Keratinocyte (primary cell): ENCODE measurements at regions not wholly inside any gene's neighbourhood (a gene's known extent, or its start where the extent isn't known, plus 50 kb on each side); places are given as distances from the start of the nearest gene placed in this dataset.

ENCODE experiments used
- DNase-seq: peaks from one replicate; pipeline ENCODE4 v3.0.0-alpha.2; 2011; ENCODE audit warnings: low read depth, missing footprints, low spot score
- FAIRE-seq: peaks from 2 replicates; lab custom pipeline; 2011; peaks lifted over from hg19 to GRCh38; lab: Jason Lieb, UNC
- H2AFZ ChIP-seq: 2 replicates; pipeline ENCODE4 v1.6.0; 2012; ENCODE audit warnings: low read length, control low read depth, inconsistent platforms; ENCODE audit not compliant: control insufficient read depth
- H3K27ac ChIP-seq: 2 replicates; pipeline ENCODE4 v1.5.1; 2011; ENCODE audit warnings: low read length; ENCODE audit not compliant: control insufficient read depth, insufficient read depth
- H3K27me3 ChIP-seq: 3 replicates; pipeline ENCODE4 v1.6.0; 2011; ENCODE audit warnings: low read length; ENCODE audit not compliant: control insufficient read depth, insufficient read depth; ENCODE audit errors: extremely low read depth
- H3K36me3 ChIP-seq, 2 experiments: 2 replicates in 1 of 2; 3 replicates in 1 of 2; pipeline ENCODE4 v1.5.1; 2011; ENCODE audit warnings: low read length in 2 of 2, mild to moderate bottlenecking in 1 of 2; ENCODE audit not compliant: control insufficient read depth in 2 of 2, insufficient read depth in 2 of 2; ENCODE audit errors: extremely low read depth in 1 of 2
- H3K4me1 ChIP-seq: 3 replicates; pipeline ENCODE4 v1.5.1; 2011; ENCODE audit warnings: low read length; ENCODE audit not compliant: control insufficient read depth, insufficient read depth; ENCODE audit errors: extremely low read depth
- H3K4me2 ChIP-seq: 3 replicates; pipeline ENCODE4 v1.6.0; 2011; ENCODE audit warnings: low read depth, low read length; ENCODE audit not compliant: control insufficient read depth, insufficient read depth; ENCODE audit errors: extremely low read depth
- H3K4me3 ChIP-seq, 3 experiments: fragments of 200-600 bp in 1 of 3; sonication (generic) in 1 of 3; 2 replicates in 2 of 3; 3 replicates in 1 of 3; pipeline ENCODE4 v1.5.1; 2011 to 2016; ENCODE audit warnings: low read length in 3 of 3, mild to moderate bottlenecking in 3 of 3, control low read depth in 2 of 3, inconsistent platforms in 1 of 3, low read depth in 1 of 3, mixed read lengths in 1 of 3, mixed run types in 1 of 3, moderate library complexity in 1 of 3; ENCODE audit not compliant: control insufficient read depth in 2 of 3, insufficient read depth in 2 of 3; ENCODE audit errors: extremely low read depth in 1 of 3
- H3K79me2 ChIP-seq: 2 replicates; pipeline ENCODE4 v1.6.0; 2012; ENCODE audit warnings: low read length; ENCODE audit not compliant: control insufficient read depth, insufficient read depth
- H3K9ac ChIP-seq: 3 replicates; pipeline ENCODE4 v1.6.0; 2011; ENCODE audit warnings: low read length; ENCODE audit not compliant: control insufficient read depth, insufficient read depth; ENCODE audit errors: extremely low read depth
- H3K9me1 ChIP-seq: 3 replicates; pipeline ENCODE4 v1.6.0; 2011; ENCODE audit warnings: low read length; ENCODE audit not compliant: control insufficient read depth, insufficient read depth; ENCODE audit errors: extremely low read depth
- H3K9me3 ChIP-seq: 2 replicates; pipeline ENCODE4 v1.5.1; 2012; ENCODE audit warnings: low read depth, low read length; ENCODE audit not compliant: control insufficient read depth
- H4K20me1 ChIP-seq: 3 replicates; pipeline ENCODE4 v1.6.0; 2011; ENCODE audit warnings: low read length; ENCODE audit not compliant: control insufficient read depth, insufficient read depth; ENCODE audit errors: extremely low read depth
- CTCF ChIP-seq, 3 experiments: IDR thresholded peaks in 1 of 3; conservative IDR thresholded peaks in 1 of 3; optimal IDR thresholded peaks in 1 of 3; 2 replicates in 2 of 3; 3 replicates in 1 of 3; pipeline versions ENCODE3 to v1.5.1; 2011; ENCODE audit warnings: low read length in 3 of 3, mild to moderate bottlenecking in 3 of 3, moderate library complexity in 2 of 3, control low read depth in 1 of 3, inconsistent platforms in 1 of 3; ENCODE audit not compliant: insufficient read depth in 2 of 3; ENCODE audit errors: extremely low read depth in 1 of 3
- EZH2 ChIP-seq: IDR thresholded peaks from one replicate; pipeline ENCODE4 v1.6.1; 2012; ENCODE audit warnings: inconsistent platforms, mild to moderate bottlenecking, low read length, moderate library complexity
- dilution Hi-C: fragments of 300-500 bp; cut with MboI; formaldehyde crosslinking; loops from one replicate; pipeline ENCODE4 v1.7.0; 2020; ENCODE audit warnings: low sequenced_read_pairs; ENCODE audit not compliant: extremely low pct_ligation_motif_present

- Histone ChIP-seq H2AFZ (no peak overlapping the region), H3K9ac (no peak overlapping the region), H3K36me3 (no peaks in the 10 kb centered on the region), H3K79me2 (no peaks in the 10 kb centered on the region), H3K27me3 (no peaks in the 10 kb centered on the region), H3K4me2 (no peak overlapping the region), H3K4me3 (no peak overlapping the region), H3K27ac (no peak overlapping the region), H3K9me3 (peaks cover 2% of the 10 kb centered on the region), H3K4me1 (no peaks in the 10 kb centered on the region), H3K9me1 (no peaks in the 10 kb centered on the region), H4K20me1 (no peaks in the 10 kb centered on the region)
- no peak for DNase-seq
- TF ChIP-seq EZH2 (no peak), CTCF (optimal IDR thresholded peaks at IDR 0.05 in 1 of 3, IDR thresholded peaks at IDR 0.05 in 1 of 3, conservative IDR thresholded peaks at IDR 0.05 in 1 of 3; ENCODE audit: extremely low read depth in 1 of 3, insufficient read depth in 2 of 3, low read length in 3 of 3) (no peak)
- FAIRE-seq, result no peak
- dilution Hi-C loops, result no loop called here
These were observed 337.7 kb upstream of the MYT1L start for GRCh38 chr2:2668681-2669265.

GRCh38 chr2:2667690-2668089 lies 336.6 kb upstream of the MYT1L start:
- TF ChIP-seq EZH2 (no peak), CTCF (optimal IDR thresholded peaks at IDR 0.05 in 1 of 3, IDR thresholded peaks at IDR 0.05 in 1 of 3, conservative IDR thresholded peaks at IDR 0.05 in 1 of 3; ENCODE audit: extremely low read depth in 1 of 3, insufficient read depth in 2 of 3, low read length in 3 of 3) (no peak)
- no peaks in the 10 kb centered on the region for H3K27me3 ChIP-seq
- DNase-seq, result no peak
- H3K9me1 ChIP-seq, result no peaks in the 10 kb centered on the region
- FAIRE-seq, result no peak
- H3K36me3 ChIP-seq, result no peaks in the 10 kb centered on the region
- H3K4me1 ChIP-seq, result no peaks in the 10 kb centered on the region
- no peak overlapping the region for H2AFZ ChIP-seq
- H4K20me1 ChIP-seq, result no peaks in the 10 kb centered on the region
- no peaks in the 10 kb centered on the region for H3K79me2 ChIP-seq
- no peak overlapping the region for H3K9ac ChIP-seq
- H3K4me2 ChIP-seq, result no peak overlapping the region
- dilution Hi-C loops, result no loop called here
- peaks cover 2% of the 10 kb centered on the region for H3K9me3 ChIP-seq
- no peak overlapping the region for H3K27ac ChIP-seq
- H3K4me3 ChIP-seq, result no peak overlapping the region
